DMS53 treated with DMSO at 0.1 percent for 48 hours (cell line): ENCODE measurements at regions not wholly inside any gene's neighbourhood (a gene's known extent, or its start where the extent isn't known, plus 50 kb on each side); places are given as distances from the start of the nearest gene placed in this dataset.
"Not testable (repeated sequence)": the region's sequence is repeated elsewhere in the genome, so short reads cannot be mapped to it uniquely, and the experiment has no call there.

Experiments
- DNase-seq: peaks from one replicate; lab custom pipeline; 2025; ENCODE audit not compliant: unreplicated experiment; lab: John Stamatoyannopoulos, UW

DNA sequence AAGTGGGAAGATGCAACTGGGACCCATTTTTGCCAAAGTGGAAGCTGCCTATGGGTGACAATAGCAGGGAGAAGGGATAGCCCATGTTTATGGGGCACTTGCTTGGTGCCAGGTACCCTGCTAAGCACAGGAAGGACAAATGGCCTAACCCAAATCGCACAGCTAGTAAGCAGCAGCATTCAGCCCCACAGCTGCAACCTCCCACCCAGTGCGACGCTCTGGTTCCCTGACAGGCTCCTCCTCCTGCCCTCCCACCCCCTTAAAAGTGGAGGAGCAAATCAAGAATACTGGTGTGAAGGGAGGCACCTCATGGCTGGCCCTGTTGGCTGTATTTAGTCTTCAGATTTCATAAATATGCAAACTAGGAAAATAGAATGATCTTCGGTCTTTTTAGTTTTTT is 76.2 kb downstream of the RIN2 start:
- DNase-seq, result no peak

DNA sequence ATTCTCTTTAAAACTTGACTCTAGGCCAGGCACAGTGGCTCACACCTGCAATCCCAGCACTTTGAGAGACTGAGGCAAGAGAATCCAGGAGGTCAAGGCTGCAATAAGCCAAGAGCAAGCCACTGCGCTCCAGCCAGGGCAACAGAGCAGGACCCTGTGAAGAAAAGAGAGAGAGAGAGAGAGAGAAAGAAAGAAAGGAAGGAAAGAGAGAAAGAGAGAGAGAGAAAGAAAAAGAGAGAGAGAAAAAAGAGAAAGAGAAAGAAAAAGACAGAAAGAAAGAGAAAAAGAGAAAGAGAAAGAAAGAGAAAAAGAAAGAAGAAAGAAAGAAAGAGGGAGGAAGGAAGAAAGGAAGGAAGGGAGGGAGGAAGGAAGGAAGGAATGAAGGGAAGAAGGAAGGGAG is 76.7 kb downstream of the RIN2 start:
- no peak for DNase-seq

DNA sequence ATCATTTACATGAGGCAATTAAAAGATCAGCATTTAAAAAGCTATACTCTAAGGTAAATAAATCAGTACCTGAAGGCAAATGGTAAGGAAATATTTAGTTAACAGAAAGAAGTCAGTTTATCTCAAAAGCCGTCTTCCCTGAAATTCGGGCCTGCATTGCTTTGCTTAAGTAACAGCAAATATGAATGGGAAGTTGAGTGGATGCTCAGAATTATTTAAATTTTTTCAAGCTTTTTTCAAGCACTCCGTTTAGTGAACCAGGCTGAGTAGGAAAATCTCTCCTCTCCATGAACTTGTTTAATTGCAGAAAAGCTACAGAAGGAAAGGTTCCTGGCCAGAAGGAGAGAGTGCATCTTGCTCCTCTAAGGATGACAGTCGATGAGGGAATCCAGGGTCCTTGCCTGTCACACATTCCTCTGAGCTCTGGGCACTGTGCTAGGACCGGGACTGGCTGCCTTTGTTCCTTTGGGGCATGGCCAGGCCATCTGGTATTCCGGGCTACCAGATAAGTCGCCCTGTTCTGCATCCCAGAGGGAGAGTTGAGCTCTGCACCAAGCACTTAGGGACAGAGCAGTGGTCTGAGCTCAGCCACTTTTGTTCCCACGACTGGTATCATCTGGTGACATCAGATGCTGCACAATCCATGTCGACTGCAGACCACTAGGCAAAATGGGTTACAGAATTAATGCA is 77.6 kb downstream of the RIN2 start:
- no peak for DNase-seq

- DNase-seq, result no peak
Measured at GRCh38 chr20:19838468-19838867, 80.4 kb downstream of the RIN2 start.

DNA sequence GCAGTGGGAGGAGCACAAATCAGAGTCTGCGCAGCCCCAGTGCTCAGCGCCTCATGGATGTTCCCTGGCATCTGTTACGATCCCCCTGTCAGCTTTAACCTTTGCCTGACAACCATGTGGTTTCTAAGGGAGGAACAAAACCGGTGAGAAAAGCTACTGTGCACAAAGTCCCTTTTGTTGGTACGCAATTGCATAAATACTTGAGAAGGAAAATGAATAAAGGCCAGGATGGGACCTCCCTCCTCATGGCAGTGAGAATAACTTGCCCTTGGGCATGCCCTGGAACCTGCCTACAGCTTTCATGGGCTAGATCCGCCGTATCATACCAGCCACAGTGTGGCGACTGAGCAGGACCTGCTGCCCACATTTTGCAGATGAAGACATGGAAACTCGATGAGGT is 81.0 kb downstream of the RIN2 start:
- no peak for DNase-seq

DNA sequence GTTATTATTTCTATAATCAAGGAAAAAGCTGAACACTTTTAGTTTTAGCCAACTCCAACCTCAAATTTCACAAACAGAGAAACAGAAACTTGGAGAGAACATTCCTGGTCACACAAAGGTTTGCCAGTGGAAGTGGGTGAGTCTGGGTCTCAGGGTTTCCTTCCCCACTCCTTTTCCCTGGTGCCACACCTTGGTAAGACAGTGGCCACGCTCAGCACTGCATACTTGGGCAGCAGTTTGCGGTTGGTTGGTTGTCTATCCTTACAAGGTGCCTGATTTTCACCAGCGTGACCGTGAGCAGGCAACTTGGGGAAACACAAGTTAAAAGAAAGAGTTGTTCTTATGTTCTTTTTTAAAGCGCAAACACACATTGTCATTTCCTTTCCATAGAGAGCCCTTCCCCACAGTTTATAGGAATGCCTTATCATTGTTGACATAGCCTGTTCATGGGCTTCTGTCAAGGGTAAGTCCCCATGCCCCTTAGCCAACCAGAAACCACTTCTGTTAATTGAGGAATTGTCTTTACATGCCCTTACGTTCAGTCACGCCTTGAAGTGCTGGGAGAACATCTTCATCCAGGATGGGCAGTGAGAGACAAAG is 82.2 kb downstream of the RIN2 start:
- DNase-seq, result no peak

- DNase-seq, result no peak
Measured at GRCh38 chr20:19841740-19842139, 83.7 kb downstream of the RIN2 start.

DNA sequence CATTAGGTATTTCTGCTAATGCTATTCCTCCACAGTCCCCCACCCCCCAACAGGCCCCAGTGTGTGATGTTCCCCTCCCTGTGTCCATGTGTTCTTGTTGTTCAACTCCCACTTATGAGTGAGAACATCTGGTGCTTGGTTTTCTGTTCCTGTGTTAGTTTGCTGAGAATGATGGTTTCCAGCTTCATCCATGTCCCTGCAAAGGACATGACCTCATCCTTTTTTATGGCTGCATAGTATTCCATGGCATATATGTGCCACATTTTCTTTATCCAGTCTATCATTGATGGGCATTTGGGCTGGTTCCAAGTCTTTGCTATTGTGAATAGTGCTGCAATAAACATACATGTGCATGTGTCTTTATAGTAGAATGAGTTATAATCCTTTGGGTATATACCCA is 86.8 kb downstream of the RIN2 start:
- DNase-seq, result not testable (repeated sequence)

GRCh38 chr20:19847383-19847782 is 89.3 kb downstream of the RIN2 start:
- DNase-seq, result no peak

DNA sequence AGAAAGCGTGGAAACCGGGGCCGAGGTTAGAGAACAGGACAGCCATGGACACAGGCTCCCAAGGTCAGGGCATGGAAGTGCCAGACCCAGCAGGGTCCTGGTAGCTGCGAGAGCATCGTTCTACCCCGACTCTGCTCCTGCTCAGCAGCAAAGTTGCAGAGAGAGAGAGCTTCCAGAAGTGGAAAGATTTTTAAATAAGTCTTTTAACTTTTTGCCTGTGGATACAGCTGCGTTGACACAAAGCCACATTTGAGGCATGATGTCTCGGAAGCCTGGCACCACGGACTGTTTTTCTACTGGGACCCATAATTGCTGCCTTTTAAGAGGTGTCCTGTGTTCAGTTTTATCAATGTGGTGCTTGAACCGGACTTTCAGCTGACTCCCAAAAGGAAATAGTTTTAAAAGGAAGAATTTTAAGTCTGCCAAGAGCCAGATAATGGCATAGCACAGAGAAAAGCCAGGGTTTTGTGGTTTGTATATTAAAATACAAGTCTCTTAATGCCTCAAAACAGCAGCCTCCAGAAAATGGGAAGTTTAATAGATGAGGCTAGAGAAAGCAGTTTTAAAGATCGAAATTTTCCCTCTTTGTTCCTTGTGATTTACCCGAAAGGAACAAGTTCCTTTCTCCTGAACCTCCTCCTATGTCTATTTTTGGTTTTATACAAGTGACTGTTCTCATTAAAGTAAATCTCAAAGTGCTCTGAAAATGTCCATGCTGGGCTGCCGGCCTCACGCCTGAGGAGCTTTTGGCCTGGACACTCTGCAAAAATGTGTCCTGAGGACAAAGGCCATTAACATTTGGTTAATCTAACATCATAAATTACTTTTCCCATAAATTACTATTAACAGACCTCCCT is 91.5 kb downstream of the RIN2 start:
- DNase-seq, result no peak

- DNase-seq, result no peak
Measured at GRCh38 chr20:19850198-19850533, 92.1 kb downstream of the RIN2 start.

GRCh38 chr20:19851861-19852260 is 93.8 kb downstream of the RIN2 start:
- no peak for DNase-seq

DNA sequence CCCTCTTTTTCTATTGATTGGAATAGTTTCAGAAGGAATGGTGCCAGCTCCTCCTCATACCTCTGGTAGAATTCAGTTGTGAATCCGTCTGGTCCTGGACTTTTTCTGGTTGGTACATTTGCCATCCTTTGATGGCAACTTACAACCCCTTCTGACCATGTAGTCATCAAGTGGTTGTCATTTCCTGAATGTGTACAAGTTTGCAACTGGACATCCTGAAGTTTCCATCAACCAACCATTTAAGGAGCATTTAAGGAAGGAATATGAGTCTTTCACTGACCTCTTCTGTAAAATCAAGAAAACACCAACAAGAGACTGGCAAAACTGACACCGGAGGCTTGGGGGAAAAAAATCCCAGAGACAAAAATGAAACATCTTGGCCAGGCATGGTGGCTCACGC is 97.4 kb downstream of the RIN2 start:
- no peak for DNase-seq

GRCh38 chr20:19858466-19859371 is 100.7 kb downstream of the RIN2 start:
- DNase-seq, result no peak

DNA sequence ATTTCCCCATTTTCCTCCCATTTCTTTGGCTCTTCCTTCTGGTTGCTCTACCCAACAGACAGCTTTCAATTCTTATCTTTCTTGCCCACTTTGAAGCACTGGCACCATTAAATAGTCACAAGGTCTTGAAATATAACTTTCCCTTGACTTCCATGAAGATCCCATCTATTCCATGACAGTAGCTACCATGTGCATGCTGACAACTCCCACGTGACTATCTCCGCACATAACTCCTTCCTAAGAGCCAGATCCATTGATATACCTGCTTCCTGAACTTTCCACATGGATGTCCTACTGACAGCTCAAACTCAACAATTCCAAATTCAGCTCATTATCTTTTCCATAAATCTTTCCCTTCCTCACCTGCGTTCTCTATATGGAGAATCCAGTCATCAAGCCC is 101.4 kb downstream of the RIN2 start:
- DNase-seq, result no peak

DNA sequence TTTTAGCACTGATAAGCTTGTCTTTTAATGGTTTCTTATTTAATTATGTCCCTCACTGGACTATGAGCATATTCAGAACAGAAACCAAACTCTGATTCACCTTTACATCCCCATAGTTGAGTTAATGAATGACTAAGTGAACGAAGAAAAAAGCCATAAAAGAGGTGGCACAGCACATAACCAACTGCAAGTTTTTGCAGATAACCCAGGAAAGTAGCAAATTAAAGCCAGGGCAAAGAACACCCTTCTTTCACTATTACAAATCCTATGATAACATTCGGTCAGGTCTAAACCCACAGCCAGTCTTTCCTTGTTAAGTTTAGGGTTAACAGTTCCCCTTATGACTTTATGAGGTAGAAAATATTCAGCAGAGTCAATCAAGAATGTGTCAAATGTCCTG is 102.7 kb downstream of the RIN2 start:
- no peak for DNase-seq

- DNase-seq, result no peak
Measured at GRCh38 chr20:19861147-19861759, 103.2 kb downstream of the RIN2 start.

- DNase-seq, result no peak
Measured at GRCh38 chr20:19864130-19864529, 106.1 kb downstream of the RIN2 start.

DNA sequence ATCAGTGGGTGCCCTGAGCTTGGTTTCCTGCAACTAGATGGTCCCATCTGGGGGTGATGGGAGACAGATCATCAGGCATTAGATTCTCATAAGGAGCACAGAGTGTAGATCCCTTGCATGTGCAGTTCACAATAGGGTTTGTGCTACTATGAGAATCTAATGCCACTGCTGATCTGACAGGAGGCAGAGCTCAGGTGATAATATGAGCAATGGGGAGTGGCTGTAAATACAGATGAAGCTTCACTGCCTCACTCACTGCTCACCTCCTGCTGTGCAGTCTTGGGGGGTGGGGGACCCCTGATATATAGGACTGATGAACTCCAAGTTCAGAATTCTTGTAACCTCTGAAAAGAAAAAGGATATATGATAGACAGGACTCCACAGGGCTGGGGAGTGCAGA is 108.0 kb downstream of the RIN2 start:
- DNase-seq, result no peak

DNA sequence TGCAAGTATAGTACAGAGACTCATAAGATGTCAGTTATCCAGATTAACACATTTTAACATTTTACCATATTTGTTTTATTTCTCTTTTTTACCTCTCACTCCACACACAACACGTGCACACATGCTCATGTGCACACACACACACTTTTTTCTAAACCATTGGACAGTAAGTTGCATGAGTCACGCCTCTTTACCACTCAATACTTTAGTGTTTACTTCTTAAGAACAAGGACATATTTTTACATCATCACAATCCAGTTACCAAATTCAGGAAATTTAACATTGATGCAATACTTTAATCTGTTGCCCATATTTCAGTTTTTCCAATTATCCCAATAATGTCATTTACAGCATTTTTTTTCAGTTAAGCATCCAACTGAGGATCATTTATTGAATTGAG is 109.0 kb downstream of the RIN2 start:
- no peak for DNase-seq

DNA sequence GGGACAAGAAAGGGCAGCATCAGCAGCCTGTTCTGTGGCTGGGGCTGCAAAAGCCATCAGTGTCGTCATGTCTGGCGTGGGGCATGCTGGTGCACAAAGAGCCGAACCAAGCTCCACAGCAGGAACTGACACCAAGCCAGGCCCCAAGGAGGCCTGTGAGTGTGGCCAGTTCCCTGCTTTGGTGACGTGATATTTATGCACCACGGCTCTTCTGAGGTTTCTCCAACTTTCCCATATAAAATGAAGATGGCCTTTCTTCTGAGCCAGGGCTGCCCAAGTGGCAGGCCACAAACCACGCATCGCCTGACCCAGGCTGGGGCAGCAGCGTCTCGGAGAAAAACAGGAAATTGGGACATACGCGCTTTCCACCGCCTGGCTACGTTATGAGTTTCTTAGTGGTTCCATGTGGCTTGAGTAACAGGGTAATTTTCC is 109.9 kb downstream of the RIN2 start:
- DNase-seq, result no peak
